Peyer's patch (tissue), 4 donors: ENCODE measurements at regions not wholly inside any gene's neighbourhood (a gene's known extent, or its start where the extent isn't known, plus 50 kb on each side); places are given as distances from the start of the nearest gene placed in this dataset.

ENCODE experiments used
- POLR2A ChIP-seq, 2 donors: fragments of 450-650 bp; IDR thresholded peaks; one replicate each; pipeline ENCODE4 v1.5.1; 2017; ENCODE audit warnings: antibody characterized with exemption in 2 of 2, mild to moderate bottlenecking in 2 of 2, moderate library complexity in 2 of 2
- TF ChIP-seq, protein P1 (sequence below), 6 experiments: fragments of 450-650 bp in 4 of 6; fragments of 200-600 bp in 2 of 6; sonication (generic) in 1 of 6; IDR thresholded peaks; one replicate each; pipeline ENCODE4 v1.5.1; 2017 to 2019; ENCODE audit warnings: antibody characterized with exemption in 6 of 6, mild to moderate bottlenecking in 3 of 6, moderate library complexity in 1 of 6

DNA sequence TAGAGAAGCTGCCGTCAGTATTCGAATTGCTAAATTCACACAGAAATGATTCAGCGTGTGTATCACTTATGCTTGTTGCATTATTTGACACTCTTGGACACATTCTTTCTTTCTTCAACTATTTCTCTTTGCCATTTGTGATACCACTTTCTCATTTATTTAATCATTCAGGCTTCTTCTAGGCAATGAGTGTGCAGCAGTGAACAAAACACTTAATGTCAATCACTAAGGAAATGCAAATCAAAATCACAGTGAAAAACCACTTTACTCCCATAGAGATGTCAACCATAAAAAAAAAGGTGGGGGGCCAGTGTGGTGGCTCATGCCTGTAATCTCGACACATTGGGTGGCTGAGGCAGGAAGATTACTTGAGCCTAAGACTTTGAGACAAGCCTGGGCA lies 214.6 kb downstream of the FLRT2 start:
- TF ChIP-seq, protein P1, sequence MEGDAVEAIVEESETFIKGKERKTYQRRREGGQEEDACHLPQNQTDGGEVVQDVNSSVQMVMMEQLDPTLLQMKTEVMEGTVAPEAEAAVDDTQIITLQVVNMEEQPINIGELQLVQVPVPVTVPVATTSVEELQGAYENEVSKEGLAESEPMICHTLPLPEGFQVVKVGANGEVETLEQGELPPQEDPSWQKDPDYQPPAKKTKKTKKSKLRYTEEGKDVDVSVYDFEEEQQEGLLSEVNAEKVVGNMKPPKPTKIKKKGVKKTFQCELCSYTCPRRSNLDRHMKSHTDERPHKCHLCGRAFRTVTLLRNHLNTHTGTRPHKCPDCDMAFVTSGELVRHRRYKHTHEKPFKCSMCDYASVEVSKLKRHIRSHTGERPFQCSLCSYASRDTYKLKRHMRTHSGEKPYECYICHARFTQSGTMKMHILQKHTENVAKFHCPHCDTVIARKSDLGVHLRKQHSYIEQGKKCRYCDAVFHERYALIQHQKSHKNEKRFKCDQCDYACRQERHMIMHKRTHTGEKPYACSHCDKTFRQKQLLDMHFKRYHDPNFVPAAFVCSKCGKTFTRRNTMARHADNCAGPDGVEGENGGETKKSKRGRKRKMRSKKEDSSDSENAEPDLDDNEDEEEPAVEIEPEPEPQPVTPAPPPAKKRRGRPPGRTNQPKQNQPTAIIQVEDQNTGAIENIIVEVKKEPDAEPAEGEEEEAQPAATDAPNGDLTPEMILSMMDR (IDR thresholded peaks at IDR 0.05) = no peak
- no peak for TF ChIP-seq POLR2A (IDR thresholded peaks at IDR 0.05)
